ENCODE measurements at regions not wholly inside any gene's neighbourhood (a gene's known extent, or its start where the extent isn't known, plus 50 kb on each side); places are given as distances from the start of the nearest gene placed in this dataset.

GRCh38 chr13:73715911-73716510, 418.2 kb downstream of the KLF12 start:
- no peak for DNase-seq (ENCODE audit: low read depth, low spot score)

GRCh38 chr13:73715114-73715910, 418.9 kb downstream of the KLF12 start:
- peak; percentile 50 for DNase-seq (ENCODE audit: low read depth, low spot score)

- no peak for DNase-seq (ENCODE audit: low read depth, low spot score)
These were observed 419.7 kb downstream of the KLF12 start for GRCh38 chr13:73714522-73714921.

- DNase-seq (ENCODE audit: low read depth, low spot score): no peak
These were observed 425.7 kb downstream of the KLF12 start for GRCh38 chr13:73708393-73708985.

DNA sequence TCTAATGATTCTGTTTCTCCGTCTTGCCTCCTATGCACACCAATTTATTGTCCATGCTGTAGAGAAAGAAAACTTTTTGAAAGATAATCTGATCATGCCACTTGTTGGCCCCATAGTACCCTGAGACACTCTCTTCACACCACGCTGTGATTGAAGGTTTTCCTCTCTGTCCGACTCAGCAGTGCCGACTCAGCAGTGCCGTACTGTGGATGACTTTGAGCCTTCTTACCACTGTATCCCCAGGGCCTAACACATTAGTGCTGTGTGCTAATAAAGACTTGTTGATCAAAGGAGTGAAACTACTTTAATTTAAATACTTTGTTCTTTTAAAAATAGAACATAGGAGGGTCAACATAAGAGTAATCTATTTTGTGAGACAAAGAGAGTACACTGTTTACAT, 429.6 kb downstream of the KLF12 start:
- no peak for DNase-seq (ENCODE audit: low read depth, low spot score)

GRCh38 chr13:73703606-73704005, 430.6 kb downstream of the KLF12 start:
- DNase-seq (ENCODE audit: low read depth, low spot score): no peak

DNA sequence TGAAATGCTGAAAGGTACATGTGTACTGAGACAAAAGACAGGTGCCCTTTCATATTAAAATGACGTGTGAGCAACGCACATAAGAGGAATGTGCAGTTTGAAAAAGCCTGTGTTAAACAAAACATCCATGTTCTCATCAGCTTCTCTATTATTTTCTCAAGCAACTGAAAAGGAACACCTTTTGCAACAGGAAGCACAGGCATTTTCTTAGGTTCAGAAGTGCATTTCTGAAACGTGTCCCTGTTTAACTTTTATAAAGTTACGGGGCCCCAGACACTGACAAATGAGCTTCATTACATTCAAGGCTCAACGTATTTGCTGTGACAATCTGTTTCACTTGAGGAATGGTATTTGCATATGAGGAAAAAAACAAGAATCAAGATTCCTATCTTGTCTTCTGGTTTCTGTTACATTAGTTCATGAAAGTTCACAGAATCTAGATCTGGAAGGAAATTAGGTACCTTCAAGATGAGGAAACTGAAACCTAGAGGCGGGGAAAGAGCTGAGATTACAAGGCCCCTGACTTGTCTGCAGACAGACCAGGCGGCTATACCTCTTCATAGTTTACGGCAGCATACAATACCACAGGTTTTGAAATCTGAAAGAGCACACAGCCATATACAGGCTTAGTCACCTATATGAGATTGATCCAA, 431.7 kb downstream of the KLF12 start:
- DNase-seq (ENCODE audit: low read depth, low spot score): no peak

- DNase-seq (ENCODE audit: low read depth, low spot score): no peak
These were observed 433.0 kb downstream of the KLF12 start for GRCh38 chr13:73701160-73701559.

GRCh38 chr13:73698859-73699258, 435.3 kb downstream of the KLF12 start:
- no peak for DNase-seq (ENCODE audit: low read depth, low spot score)

GRCh38 chr13:73697166-73697565, 437.0 kb downstream of the KLF12 start:
- no peak for DNase-seq (ENCODE audit: low read depth, low spot score)

DNA sequence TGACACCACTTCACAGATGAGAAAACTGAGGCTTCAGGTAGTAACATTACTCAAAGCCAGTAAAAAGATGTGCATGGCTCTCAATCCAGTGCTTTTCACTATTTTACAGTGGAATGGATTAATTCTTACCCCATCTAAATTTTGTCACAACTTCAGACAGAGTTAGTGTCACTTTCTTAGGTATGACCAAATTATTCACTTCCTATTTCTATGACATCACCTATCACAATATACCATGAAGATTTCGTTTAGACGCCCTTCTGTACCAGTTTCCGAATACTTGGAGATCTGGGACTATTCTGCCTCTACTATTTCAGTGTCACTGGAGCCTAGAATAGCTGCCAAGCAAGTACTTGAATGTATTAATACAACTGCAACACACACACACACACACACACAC, 437.5 kb downstream of the KLF12 start:
- no peak for DNase-seq (ENCODE audit: low read depth, low spot score)

DNA sequence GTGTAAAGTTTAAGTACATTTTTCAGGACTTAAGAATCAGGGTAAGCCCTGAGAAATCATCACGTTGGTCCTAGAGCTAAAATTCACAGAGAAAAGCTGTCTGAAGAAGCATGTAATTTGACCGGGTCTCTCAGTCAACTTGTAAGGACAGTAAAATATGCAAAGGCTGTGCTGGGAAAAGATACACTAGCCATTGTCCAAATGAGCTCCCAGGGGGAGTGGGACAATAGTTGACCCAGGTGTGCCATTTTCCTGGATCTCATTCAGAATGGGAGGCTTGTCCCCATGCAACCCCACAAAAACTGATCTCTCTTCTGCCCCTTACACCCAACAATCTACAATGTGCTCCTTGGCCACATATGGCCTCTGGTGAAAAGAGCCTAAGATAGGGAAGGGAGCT, 437.9 kb downstream of the KLF12 start:
- DNase-seq (ENCODE audit: low read depth, low spot score): no peak

- no peak for DNase-seq (ENCODE audit: low read depth, low spot score)
These were observed 438.9 kb downstream of the KLF12 start for GRCh38 chr13:73695325-73695724.

DNA sequence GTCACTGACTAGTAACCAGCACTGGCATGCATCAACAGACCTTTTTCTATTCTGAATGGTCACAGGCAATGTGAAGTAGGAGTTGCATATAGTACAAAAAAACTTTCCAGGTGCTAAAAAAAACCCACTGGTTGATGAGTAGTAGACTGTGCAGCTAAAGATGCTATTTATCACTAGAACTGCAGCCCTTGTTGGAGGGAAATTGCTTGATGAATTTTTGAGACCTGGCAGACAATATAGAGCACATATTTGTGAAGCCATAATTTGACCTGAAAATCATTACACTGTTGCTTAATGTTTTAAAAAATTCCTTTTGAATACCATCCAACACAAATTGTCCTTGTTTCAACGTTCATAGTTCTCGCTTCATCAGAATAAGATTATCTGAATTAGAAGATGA, 441.0 kb downstream of the KLF12 start:
- DNase-seq (ENCODE audit: low read depth, low spot score): no peak

DNA sequence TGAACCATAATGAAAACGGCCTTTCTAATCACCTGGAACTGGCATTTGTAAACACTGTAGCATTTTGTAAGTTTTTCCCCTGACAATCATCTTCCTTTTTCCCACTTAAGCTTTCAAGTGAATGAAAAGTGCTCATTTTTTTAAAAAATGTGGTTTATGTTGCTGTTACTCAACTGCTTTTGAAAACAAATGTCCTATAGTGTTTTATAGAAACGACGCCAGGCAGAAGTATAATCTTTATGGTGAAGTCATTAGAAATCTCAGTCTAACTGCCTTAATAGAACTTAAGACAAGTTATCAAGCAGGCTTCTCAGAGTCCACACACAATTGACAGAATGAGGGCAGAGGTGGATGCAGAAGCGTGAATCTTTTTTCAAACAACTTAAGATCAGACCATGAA, 442.3 kb downstream of the KLF12 start:
- no peak for DNase-seq (ENCODE audit: low read depth, low spot score)

DNA sequence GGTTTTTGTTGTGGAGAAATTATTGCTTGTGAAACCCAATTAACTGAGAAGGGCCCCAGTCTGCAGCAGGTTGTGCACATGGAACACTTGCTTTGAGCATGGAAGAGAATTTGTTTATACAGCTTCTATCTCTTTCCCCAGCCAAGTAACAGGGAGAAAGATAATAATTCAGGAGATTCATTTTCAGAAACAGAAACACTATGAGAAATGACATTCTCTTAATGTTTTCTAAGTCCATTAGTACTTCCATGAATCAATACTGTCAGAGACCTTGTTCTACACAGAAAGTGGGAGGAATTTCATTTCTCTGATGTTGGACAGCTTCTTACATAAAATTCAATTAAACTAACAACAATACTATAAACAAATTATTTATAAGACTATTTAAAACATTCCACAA, 446.3 kb downstream of the KLF12 start:
- DNase-seq (ENCODE audit: low read depth, low spot score): no peak

- no peak for DNase-seq (ENCODE audit: low read depth, low spot score)
These were observed 447.1 kb downstream of the KLF12 start for GRCh38 chr13:73687087-73687486.

DNA sequence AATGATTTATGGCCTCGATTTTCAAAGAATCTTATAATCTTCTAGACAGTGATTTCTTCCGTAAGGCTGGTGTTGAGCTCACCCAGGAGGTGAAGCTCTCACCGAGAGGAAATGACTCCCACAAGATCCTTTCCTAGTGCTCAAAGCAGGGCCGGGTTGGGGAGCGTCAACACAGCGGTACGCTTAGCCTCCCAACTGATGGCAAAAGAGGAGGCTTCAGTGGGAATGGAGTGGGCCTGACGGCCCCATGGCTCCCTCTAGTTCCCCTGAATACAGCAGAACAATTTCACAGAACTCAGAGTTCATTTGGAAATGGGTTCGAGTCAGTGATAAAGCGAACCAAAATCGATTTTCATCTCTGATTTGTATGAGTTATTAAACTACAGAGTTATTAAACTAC, 449.5 kb downstream of the KLF12 start:
- no peak for DNase-seq (ENCODE audit: low read depth, low spot score)

DNA sequence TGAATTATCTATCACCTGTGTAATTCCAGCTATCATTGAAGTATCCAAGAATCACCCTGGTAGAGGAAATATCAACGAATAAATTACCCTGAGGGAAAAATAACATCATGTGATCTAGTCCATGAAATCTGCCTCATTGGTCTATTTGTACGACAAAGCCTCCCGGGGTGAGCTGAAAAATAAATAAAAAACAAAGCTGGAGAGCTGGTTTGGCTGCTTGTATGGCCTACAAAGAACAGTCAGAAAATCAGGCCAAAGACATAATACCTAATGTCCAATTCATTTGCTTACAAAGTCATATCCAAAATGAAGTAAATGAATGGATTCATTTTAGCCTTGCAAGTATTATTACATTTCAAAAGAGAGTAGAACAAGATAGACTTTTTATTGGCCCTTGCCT, 449.9 kb downstream of the KLF12 start:
- no peak for DNase-seq (ENCODE audit: low read depth, low spot score)

DNA sequence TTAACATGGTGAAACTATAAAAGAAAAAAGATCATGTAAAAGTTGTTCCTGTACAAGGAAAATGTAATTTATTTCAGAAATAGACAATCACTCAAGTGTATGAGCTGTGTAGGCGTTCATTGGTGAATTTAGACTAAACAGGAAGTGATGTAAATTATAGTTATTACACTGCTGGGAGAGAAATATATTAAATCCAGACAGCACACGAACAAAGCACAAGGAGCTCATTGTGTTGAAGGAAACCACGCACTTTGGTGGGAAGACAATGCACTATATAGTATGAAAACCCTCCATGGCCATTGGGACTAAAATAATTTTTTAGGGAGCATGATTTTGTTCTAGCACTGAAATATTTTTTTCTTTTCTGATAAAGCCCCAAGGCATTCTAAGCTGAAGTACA, 450.5 kb downstream of the KLF12 start:
- no peak for DNase-seq (ENCODE audit: low read depth, low spot score)

DNA sequence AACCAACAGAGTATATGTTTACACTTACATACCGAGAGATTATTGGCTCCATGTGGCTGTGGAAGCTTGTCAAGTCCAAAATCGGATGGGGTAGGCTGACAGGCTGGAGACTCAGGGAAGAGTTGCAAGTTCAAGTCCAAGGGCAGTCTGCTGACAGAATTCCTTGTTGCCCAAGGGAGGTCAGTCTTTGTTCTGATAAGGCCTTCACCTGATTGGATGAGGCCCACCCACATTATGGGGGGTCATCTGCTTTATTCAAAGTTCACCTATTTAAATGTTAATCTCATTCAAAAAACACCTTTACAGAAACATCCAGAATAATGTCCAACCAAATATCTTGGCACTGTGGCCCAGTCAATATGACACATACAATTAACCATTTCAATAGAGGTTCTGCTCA, 452.4 kb downstream of the KLF12 start:
- DNase-seq (ENCODE audit: low read depth, low spot score): no peak

DNA sequence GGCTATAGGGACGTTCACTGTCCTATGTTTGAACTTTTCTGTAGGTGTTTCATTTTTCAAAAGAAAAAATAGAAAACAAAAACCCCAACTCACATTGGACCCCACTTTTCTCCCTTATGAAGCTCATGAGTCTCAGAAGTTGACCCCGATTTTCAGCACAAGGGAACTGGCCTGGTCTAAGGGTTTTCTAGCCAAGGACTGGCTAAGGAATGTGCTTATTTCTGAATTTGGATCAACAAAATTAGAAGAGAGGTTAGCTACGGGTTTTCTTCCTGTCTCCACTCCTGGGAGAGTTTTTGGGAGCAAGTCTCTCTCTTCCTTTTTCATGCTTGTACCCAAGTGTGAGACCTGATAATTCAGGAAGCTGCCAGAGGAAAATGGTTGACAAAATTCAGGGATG, 453.2 kb downstream of the KLF12 start:
- no peak for DNase-seq (ENCODE audit: low read depth, low spot score)
